Omental fat pad (tissue), 3 donors: ENCODE measurements at regions not wholly inside any gene's neighbourhood (a gene's known extent, or its start where the extent isn't known, plus 50 kb on each side); places are given as distances from the start of the nearest gene placed in this dataset.

Source experiments
- ATAC-seq: fragments of 150-250 bp; one replicate; pipeline ENCODE4 v1.9.1; 2016; ENCODE audit warnings: mild to moderate bottlenecking, moderate library complexity; ENCODE audit not compliant: low FRiP score
- DNase-seq: peaks from one replicate; pipeline ENCODE4 v3.0.0-alpha.2; 2019; ENCODE audit warnings: low spot score
- CTCF ChIP-seq, 3 donors: fragments of 450-650 bp; IDR thresholded peaks; one replicate each; pipeline ENCODE4 v1.5.1; 2016 to 2017; ENCODE audit warnings: antibody characterized with exemption in 3 of 3, mild to moderate bottlenecking in 3 of 3, moderate library complexity in 2 of 3

GRCh38 chr4:187608001-187608421 lies 387.6 kb upstream of the ZFP42 start:
- ATAC-seq (no peak), DNase-seq (no peak)
- no peak for TF ChIP-seq CTCF (IDR thresholded peaks at IDR 0.05)

- TF ChIP-seq CTCF (IDR thresholded peaks at IDR 0.05): no peak
- ATAC-seq: no peak
- DNase-seq: no peak
Measured at GRCh38 chr4:187612301-187612700, 383.3 kb upstream of the ZFP42 start.

- TF ChIP-seq CTCF (IDR thresholded peaks at IDR 0.05): no peak
- ATAC-seq (no peak), DNase-seq (no peak)
Measured at GRCh38 chr4:187613089-187613839, 382.3 kb upstream of the ZFP42 start.

- no peak for DNase-seq
- no peak for TF ChIP-seq CTCF (IDR thresholded peaks at IDR 0.05)
- no peak for ATAC-seq
Measured at GRCh38 chr4:187615972-187616371, 379.6 kb upstream of the ZFP42 start.

- no peak for ATAC-seq
- TF ChIP-seq CTCF (IDR thresholded peaks at IDR 0.05): no peak
- no peak for DNase-seq
Measured at GRCh38 chr4:187617113-187617512, 378.5 kb upstream of the ZFP42 start.

GRCh38 chr4:187618701-187619281 lies 376.8 kb upstream of the ZFP42 start:
- no peak for DNase-seq
- ATAC-seq: no peak
- TF ChIP-seq CTCF (IDR thresholded peaks at IDR 0.05): no peak

GRCh38 chr4:187619319-187619718 lies 376.3 kb upstream of the ZFP42 start:
- no peak for TF ChIP-seq CTCF (IDR thresholded peaks at IDR 0.05)
- DNase-seq (no peak), ATAC-seq (no peak)
